H1 (cell line): ENCODE measurements at regions not wholly inside any gene's neighbourhood (a gene's known extent, or its start where the extent isn't known, plus 50 kb on each side); places are given as distances from the start of the nearest gene placed in this dataset.

Experiments used
- KDM4A ChIP-seq: IDR thresholded peaks from one replicate; pipeline ENCODE4 v1.7.1; 2012; ENCODE audit warnings: low read depth, mild to moderate bottlenecking, moderate library complexity, low read length, inconsistent platforms; ENCODE audit not compliant: severe bottlenecking
- RFX5 ChIP-seq: IDR thresholded peaks from 2 replicates; pipeline ENCODE4 v1.6.1; 2011; ENCODE audit warnings: low read depth, low read length, improper control_type of control experiment, borderline replicate concordance
- SIRT6 ChIP-seq: IDR thresholded peaks from one replicate; pipeline ENCODE4 v1.7.1; 2012; ENCODE audit warnings: low read length, inconsistent platforms
- TF ChIP-seq, protein P1 (sequence below), 3 experiments: IDR thresholded peaks; 1 replicate in 2 of 3; 2 replicates in 1 of 3; pipeline versions ENCODE4 v1.5.1 to v1.6.1; 2011; ENCODE audit warnings: low read length in 3 of 3, mild to moderate bottlenecking in 3 of 3, inconsistent platforms in 2 of 3, low read depth in 1 of 3, moderate library complexity in 1 of 3; ENCODE audit not compliant: insufficient read depth in 1 of 3; ENCODE audit errors: control extremely low read depth in 1 of 3

DNA sequence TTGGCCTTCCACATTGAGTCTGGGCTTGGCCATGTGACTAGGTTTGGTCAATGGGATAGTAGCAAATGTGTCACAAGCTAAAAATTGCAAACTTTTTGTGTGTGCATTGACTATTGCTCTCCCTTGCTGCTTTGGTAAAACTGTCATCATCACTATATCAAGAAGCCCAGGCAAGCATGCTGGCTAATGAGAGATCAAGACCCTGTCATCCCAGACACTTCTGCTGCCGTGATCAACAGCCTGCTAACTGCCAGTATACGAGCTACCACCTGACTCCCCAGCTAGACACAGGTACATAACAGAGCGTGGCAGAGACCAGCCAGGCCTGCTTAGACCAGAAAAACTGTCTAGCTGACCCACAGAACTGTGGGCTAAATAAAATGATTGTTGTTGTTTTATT, 456.7 kb upstream of the DCN start:
- TF ChIP-seq, protein P1, sequence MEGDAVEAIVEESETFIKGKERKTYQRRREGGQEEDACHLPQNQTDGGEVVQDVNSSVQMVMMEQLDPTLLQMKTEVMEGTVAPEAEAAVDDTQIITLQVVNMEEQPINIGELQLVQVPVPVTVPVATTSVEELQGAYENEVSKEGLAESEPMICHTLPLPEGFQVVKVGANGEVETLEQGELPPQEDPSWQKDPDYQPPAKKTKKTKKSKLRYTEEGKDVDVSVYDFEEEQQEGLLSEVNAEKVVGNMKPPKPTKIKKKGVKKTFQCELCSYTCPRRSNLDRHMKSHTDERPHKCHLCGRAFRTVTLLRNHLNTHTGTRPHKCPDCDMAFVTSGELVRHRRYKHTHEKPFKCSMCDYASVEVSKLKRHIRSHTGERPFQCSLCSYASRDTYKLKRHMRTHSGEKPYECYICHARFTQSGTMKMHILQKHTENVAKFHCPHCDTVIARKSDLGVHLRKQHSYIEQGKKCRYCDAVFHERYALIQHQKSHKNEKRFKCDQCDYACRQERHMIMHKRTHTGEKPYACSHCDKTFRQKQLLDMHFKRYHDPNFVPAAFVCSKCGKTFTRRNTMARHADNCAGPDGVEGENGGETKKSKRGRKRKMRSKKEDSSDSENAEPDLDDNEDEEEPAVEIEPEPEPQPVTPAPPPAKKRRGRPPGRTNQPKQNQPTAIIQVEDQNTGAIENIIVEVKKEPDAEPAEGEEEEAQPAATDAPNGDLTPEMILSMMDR (IDR thresholded peaks at IDR 0.05; ENCODE audit: control extremely low read depth in 1 of 3, insufficient read depth in 1 of 3, low read depth in 1 of 3, low read length in 3 of 3): no peak
- TF ChIP-seq KDM4A (no peak), RFX5 (no peak), SIRT6 (no peak)
